GM19372 (cell line): ENCODE measurements at regions not wholly inside any gene's neighbourhood (a gene's known extent, or its start where the extent isn't known, plus 50 kb on each side); places are given as distances from the start of the nearest gene placed in this dataset.
"Not testable (repeated sequence)": the region's sequence is repeated elsewhere in the genome, so short reads cannot be mapped to it uniquely, and the experiment has no call there.

Source experiments
- ATAC-seq: cut with Tn5 transposase; IDR thresholded peaks from one replicate; pipeline ENCODE4 v1.9.1; 2021; ENCODE audit warnings: mild to moderate bottlenecking, low read depth, moderate library complexity; ENCODE audit not compliant: unreplicated experiment

DNA sequence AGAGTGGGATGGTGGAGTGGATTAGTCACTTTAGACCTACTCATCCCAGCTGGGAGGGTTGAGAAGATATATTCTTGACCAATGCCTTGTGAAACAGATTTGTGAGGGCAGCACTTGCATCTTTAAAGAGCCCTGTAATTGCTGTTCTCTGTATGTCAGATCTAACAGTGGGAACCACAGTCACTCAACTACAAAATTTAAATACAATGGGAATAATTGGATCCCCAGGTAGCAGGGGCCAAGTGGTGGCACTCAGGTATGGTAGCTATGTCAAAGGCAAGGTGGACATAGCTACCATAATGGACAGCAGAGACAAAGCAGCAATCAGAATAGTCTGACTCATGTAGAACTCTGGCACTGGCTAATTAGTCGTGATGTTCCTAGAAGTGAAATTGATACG, 559.6 kb downstream of the PTPRU start:
- not testable (repeated sequence) for ATAC-seq

DNA sequence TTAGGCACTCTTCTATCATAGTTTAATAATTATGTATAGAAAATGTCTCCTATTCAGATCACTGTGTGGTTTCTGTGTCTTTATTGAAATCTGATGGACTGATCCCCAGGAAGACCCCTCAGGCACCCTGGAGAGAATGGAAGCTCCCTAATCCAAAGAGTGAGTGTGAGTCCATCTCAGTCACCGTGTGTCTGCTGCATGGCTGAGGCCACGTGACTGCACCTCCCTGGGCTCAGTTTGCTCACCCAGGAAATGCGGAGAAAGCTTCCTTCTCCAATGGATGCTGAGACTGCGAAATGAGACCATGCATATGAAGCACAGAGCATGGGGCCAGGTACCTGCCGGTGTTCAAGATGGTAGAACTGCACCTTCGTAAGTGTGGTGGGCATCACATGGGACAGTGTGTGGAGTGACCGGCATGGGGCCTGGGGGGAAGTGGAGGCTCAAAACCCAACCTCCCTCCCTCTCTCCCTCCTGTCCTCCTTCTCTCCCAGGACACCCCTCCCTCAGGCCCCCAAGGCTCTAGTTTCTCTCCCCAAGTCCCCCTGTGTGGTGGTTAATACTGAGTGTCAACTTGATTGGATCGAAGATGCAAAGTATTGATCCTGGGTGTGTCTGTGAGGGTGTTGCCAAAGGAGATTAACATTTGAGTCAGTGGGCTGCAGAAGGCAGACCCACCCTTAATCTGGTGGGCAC, 557.5 kb downstream of the PTPRU start:
- no peak for ATAC-seq

GRCh38 chr1:29793101-29793546, 556.8 kb downstream of the PTPRU start:
- no peak for ATAC-seq

DNA sequence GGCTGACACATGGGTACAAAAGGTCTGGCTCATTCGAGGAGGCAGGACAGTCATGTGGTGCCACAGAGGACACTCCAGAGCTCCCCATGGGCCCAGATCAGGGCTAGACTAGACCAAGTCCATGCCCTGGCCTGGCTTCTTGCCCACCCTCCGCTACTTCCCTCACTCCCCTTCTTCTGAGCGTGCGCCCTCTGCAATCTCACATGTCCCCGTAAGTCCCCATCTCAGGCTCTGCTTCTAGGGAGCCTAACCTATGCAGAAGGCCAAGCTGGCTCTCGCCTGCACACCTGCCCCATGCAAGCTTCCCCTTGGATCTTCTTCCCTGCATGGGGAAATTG, 553.6 kb downstream of the PTPRU start:
- ATAC-seq: no peak

- no peak for ATAC-seq
These were observed 553.0 kb downstream of the PTPRU start for GRCh38 chr1:29789221-29789909.

DNA sequence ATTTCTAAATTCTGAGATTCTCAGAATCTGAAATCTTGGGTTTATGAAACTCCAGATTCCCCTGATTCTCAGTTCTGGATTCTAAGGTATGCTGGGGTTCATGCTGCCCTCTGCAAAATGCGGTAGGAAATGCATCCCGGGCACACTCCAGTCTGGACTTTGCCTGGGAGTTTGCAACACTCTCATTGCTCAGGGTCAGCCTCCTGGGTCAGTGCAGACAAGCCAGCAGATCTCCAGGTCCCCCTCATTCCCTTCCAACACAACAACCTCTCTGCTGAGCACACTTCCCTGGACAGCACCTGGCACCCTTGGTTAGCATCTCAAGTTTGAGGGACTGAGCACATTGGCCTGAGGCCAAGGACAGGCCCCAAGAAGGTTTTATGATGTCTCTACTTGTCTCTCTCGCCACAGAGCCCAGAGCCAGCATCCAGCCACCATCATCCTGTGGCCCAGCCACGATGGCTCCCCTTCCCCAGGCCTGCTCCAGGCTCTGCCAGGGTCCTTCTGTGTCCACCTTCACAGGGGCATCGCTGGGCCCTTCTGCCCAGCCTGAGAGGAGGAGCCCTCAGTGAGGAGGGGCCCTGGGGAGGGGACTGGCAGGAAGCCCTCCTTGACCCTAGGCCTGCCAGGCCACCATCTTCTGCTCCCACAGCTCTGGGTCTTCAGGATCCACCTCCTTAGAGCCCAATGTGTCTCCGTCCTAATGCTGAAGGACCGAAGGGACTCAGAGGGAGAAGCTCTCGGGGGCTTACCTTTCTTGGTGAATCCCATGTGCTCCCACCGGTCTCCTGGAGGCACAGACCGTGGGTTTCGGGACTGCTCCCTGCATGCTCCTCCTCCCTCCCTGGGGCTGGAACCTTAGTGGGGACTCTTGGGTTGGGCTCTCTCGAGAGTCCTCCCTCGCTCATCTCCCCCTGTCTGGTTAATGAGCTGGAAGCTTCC, 550.7 kb downstream of the PTPRU start:
- ATAC-seq: no peak

DNA sequence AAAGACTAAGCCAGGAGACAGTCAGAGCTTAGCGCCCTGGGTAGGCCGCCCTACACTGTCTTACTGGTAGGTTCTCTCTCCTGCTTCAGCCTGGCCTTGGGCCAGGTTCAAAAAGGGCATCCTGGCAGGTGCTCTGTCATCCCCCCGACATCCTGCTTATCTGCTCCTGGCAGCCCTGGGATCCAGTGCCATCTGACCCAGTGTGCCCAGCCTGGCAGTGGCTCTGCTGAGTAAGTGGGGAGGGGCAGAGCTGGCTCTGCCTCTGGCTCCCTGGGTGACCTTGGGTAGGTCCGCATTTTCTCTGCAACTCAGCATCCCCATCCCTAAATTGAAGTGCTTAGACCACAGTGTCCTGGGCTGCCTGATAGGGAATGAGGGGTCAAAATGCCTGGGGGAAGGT, 549.9 kb downstream of the PTPRU start:
- ATAC-seq: no peak

DNA sequence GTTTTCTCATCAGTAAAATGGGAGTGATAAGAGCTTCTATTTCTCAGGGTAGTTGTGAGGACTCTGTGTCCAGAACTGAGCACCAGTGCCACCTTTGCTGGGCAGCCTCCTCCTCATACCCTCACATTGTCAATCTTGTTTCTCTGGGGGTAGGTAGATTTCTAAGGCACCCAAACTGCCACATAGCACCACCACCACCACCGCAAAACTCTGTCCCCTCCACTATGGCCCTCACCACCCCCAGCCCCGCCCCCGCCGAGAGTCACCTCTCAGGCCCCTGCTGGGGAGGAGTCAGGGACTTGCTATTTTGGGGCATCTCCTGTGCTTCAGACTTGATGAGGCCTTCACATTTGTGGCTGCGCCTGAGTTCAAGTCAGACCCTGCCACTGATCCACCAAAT, 549.2 kb downstream of the PTPRU start:
- ATAC-seq: no peak

DNA sequence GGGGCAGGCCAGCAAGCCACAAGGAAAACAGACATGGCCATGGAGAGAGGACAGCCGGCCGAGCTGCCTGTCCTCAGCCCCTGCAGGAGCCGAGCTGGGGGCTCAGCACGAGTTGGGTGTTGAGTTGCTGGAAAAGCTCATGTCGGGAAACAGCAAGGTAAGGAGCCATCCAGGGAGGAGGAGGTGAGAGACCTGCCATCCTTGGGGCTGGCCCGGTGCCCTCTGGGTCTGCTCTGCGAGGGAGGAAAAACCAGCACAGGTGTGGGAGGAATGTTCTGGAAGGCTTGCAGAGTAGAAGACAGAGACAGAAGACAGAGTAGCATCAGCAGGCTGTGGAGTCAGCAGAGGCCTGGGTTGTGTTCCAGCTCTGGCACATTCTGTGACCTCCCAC, 548.8 kb downstream of the PTPRU start:
- ATAC-seq: no peak

DNA sequence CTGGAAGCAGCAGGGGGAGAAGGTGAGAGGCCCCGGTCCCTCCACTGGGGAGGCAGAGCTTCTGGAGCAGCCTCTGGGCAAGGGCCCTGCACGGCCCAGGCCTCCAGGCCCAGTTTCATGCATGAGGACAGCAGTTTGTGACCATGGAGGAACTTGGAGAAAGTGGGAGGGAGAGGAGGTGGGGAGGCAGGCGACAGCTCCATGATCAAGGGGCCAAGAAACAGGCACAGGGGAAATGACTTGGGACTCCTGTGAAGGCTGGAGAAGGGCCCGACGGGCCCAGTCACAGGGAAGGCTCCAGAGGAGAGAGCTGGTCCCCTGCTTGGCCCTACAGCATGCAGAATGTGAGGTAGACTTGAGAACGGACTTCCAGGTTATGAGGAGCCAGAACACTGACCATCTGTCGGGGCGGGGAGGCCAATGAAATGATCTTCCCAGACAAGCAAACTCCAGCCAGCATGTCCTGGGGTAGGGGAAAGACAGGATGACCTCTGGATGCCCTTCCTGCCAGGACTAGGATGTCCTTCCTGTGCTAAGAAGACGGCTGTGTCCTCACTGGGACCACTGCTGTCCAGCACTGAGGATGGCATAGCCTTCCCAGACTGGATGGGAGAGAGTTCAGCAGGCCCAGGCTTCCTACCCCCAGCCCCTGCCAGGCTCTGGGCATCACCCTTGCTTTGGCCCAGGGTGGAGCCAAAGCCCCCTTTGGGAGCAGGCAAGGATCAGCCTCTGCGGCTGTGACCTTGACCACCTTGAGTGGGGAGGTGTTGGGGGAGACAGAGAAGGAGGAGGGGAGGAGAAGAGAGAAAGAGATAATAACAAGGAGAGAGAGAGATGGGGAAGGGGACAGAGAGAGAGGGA, 548.2 kb downstream of the PTPRU start:
- ATAC-seq: no peak

GRCh38 chr1:29783508-29784275, 547.4 kb downstream of the PTPRU start:
- ATAC-seq: no peak

- ATAC-seq: no peak
These were observed 546.7 kb downstream of the PTPRU start for GRCh38 chr1:29782846-29783507.

GRCh38 chr1:29779146-29779545, 542.8 kb downstream of the PTPRU start:
- no peak for ATAC-seq

- no peak for ATAC-seq
These were observed 541.2 kb downstream of the PTPRU start for GRCh38 chr1:29777522-29777921.

GRCh38 chr1:29774355-29774754, 538.0 kb downstream of the PTPRU start:
- ATAC-seq: no peak

- ATAC-seq: no peak
These were observed 536.3 kb downstream of the PTPRU start for GRCh38 chr1:29772584-29773100.

- ATAC-seq: no peak
These were observed 531.6 kb downstream of the PTPRU start for GRCh38 chr1:29767769-29768425.

GRCh38 chr1:29767088-29767685, 530.9 kb downstream of the PTPRU start:
- ATAC-seq: no peak
